ENCODE measurements at regions not wholly inside any gene's neighbourhood (a gene's known extent, or its start where the extent isn't known, plus 50 kb on each side); places are given as distances from the start of the nearest gene placed in this dataset.
"Not testable (repeated sequence)": the region's sequence is repeated elsewhere in the genome, so short reads cannot be mapped to it uniquely, and the experiment has no call there.

GRCh38 chr6:78538002-78538401, 329.3 kb upstream of the IRAK1BP1 start:
- Histone ChIP-seq H3K9me3 (no peaks in the 10 kb centered on the region), H3K4me3 (no peak overlapping the region), H3K36me3 (no peaks in the 10 kb centered on the region), H3K27me3 (no peaks in the 10 kb centered on the region), H3K4me1 (no peaks in the 10 kb centered on the region), H3K27ac (no peak overlapping the region)
- no peak for TF ChIP-seq CTCF (IDR thresholded peaks at IDR 0.05)
- DNase-seq (ENCODE audit: low spot score): no peak

- H3K27me3 ChIP-seq: not testable (repeated sequence)
Observed at GRCh38 chr6:78547636-78548035, 319.7 kb upstream of the IRAK1BP1 start.

DNA sequence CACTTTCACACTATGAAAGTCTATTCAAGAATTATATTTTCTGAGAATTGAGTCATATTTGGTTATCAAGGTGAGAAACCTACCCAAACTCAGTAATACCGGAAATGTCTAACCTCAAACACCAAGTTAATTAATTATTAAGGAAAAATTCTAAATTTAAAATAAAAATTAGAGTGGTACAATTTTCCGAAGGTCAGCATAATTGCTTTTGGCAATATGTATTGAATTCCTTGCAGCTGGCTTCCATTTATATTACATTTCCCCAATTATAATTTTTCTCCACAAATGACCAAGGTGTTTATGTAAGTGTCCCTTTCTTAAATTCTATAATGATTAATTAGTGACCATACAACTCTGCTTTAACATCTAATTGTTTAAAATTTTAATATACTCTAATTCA, 316.0 kb upstream of the IRAK1BP1 start:
- Histone ChIP-seq H3K36me3 (no peaks in the 10 kb centered on the region), H3K27ac (no peak overlapping the region), H3K27me3 (no peaks in the 10 kb centered on the region), H3K9me3 (peaks cover 5 to 9% of the 10 kb centered on the region in 2 donors), H3K4me3 (no peak overlapping the region), H3K4me1 (no peaks in the 10 kb centered on the region)
- no peak for DNase-seq (ENCODE audit: low spot score)
- TF ChIP-seq CTCF (IDR thresholded peaks at IDR 0.05): no peak

More at GRCh38 chr6:78547636-78548035, 319.7 kb upstream of the IRAK1BP1 start:
- not testable (repeated sequence) for DNase-seq (ENCODE audit: low spot score); H3K9me3 ChIP-seq; H3K36me3 ChIP-seq; H3K4me3 ChIP-seq; H3K4me1 ChIP-seq; H3K27ac ChIP-seq

DNA sequence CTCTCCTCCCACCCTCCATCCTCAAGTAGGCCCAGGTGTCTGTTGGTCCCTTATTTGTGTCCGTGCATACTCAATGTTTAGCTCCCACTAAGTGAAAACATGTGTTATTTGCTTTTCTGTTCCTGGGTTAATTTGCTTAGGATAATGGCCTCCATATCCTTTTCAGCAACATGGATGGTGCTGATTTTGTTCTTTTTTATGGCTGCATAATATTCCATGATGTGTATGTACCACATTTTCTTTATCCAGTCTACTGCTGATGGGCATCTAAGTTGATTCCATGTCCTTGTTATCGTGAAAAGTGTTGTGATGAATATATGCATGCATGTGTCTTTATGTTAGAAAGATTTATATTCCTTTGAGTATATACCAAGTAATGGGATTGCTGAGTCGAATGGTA, 314.9 kb upstream of the IRAK1BP1 start:
- Histone ChIP-seq H3K27ac (no peak overlapping the region), H3K36me3 (no peaks in the 10 kb centered on the region)

GRCh38 chr6:78554341-78554740, 313.0 kb upstream of the IRAK1BP1 start:
- Histone ChIP-seq H3K36me3 (no peaks in the 10 kb centered on the region), H3K4me3 (no peak overlapping the region), H3K4me1 (no peaks in the 10 kb centered on the region), H3K27ac (no peak overlapping the region), H3K9me3 (peaks cover 5 to 9% of the 10 kb centered on the region in 2 donors), H3K27me3 (no peaks in the 10 kb centered on the region)
- no peak for DNase-seq (ENCODE audit: low spot score)
- no peak for TF ChIP-seq CTCF (IDR thresholded peaks at IDR 0.05)

More for the DNA sequence above, 314.9 kb upstream of the IRAK1BP1 start:
- no peak overlapping the region for H3K4me3 ChIP-seq
- no peak for TF ChIP-seq CTCF (IDR thresholded peaks at IDR 0.05)
- H3K9me3 ChIP-seq: peaks cover 5 to 9% of the 10 kb centered on the region in 2 donors
- no peaks in the 10 kb centered on the region for H3K4me1 ChIP-seq
- no peak for DNase-seq (ENCODE audit: low spot score)
- no peaks in the 10 kb centered on the region for H3K27me3 ChIP-seq

DNA sequence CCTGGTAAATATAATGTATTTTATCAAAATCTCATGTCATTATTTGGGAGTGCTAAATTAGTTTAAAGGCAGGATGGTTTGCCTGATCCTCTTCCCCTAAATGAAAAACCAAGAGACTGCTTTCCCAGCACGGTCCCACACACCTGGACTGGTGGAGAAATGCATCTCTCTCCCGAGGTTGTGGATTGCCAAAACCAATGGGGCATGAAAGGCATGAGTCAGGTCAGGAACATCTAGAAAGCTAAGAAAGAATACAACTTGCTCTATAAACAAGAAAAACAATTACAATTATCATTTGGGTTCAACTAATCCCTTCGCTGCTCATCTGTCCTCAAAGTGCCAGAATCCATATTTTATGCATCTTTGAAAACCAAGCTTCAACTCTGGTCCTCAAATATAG, 308.3 kb upstream of the IRAK1BP1 start:
- H3K27me3 ChIP-seq: no peaks in the 10 kb centered on the region
- no peaks in the 10 kb centered on the region for H3K4me1 ChIP-seq
- no peak overlapping the region for H3K4me3 ChIP-seq
- no peak for DNase-seq (ENCODE audit: low spot score)
- H3K27ac ChIP-seq: no peak overlapping the region
- no peak for TF ChIP-seq CTCF (IDR thresholded peaks at IDR 0.05)
- no peaks in the 10 kb centered on the region for H3K36me3 ChIP-seq
- peaks cover 0 to 5% of the 10 kb centered on the region in 2 donors for H3K9me3 ChIP-seq
